A549 (cell line): ENCODE measurements at regions not wholly inside any gene's neighbourhood (a gene's known extent, or its start where the extent isn't known, plus 50 kb on each side); places are given as distances from the start of the nearest gene placed in this dataset.

Experiments used
- ATAC-seq, 2 experiments: fragments of 200-7000 bp in 1 of 2; fragments of >200 bp in 1 of 2; cut with Nextera tagmentation in 1 of 2; cut with Tn5 transposase in 1 of 2; 3 replicates each; pipeline versions ENCODE4 v1.8.0 to v1.9.1; 2018 to 2020; ENCODE audit warnings: mild to moderate bottlenecking in 1 of 2, moderate library complexity in 1 of 2
- CTCF ChIA-PET: fragments of 300-600 bp; sonication (Branson Sonifier 250); formaldehyde crosslinking; extraction: SDS; loops from one replicate; lab custom pipeline; 2021; ENCODE audit warnings: antibody characterized with exemption, inconsistent platforms; lab: Yijun Ruan, JAX
- POLR2A ChIA-PET: fragments of 350-600 bp; formaldehyde crosslinking; extraction: SDS; loops from one replicate; lab custom pipeline; 2021; ENCODE audit warnings: antibody characterized with exemption, inconsistent platforms; lab: Yijun Ruan, JAX
- DNase-seq, 2 experiments: peaks; one replicate each; pipeline versions ENCODE4 v3.0.0 to v3.0.0-alpha.2; 2011 to 2016; ENCODE audit warnings: low read depth in 1 of 2, low spot score in 1 of 2
- FAIRE-seq: peaks from 2 replicates; lab custom pipeline; 2011; peaks lifted over from hg19 to GRCh38; lab: Jason Lieb, UNC
- H3K27ac ChIP-seq, 2 experiments: fragments of >200 bp; sonication (Bioruptor Twin); formaldehyde crosslinking; 3 replicates each; pipeline ENCODE4 v1.5.1; 2016 to 2017
- H3K4me1 ChIP-seq: fragments of >200 bp; sonication (Bioruptor Twin); formaldehyde crosslinking; 3 replicates; pipeline ENCODE4 v1.6.1; 2016
- H3K4me2 ChIP-seq: fragments of >200 bp; sonication (Bioruptor Twin); formaldehyde crosslinking; 3 replicates; pipeline ENCODE4 v1.6.1; 2016
- H3K4me3 ChIP-seq: fragments of >200 bp; sonication (Bioruptor Twin); formaldehyde crosslinking; 3 replicates; pipeline ENCODE4 v1.5.1; 2016
- H3K9me3 ChIP-seq: fragments of >200 bp; sonication (Bioruptor Twin); formaldehyde crosslinking; 3 replicates; pipeline ENCODE4 v1.6.1; 2016
- ATOH8 ChIP-seq: fragments of 250-450 bp; sonication (Bioruptor Pico); IDR thresholded peaks from 2 replicates; pipeline ENCODE4 v1.5.0; 2020; ENCODE audit warnings: low read depth, mild to moderate bottlenecking, moderate library complexity
- BCL3 ChIP-seq: fragments of >200 bp; sonication (Bioruptor Twin); formaldehyde crosslinking; IDR thresholded peaks from 3 replicates; pipeline ENCODE4 v1.6.1; 2016
- CBX8 ChIP-seq: fragments of 200-600 bp; sonication (generic); IDR thresholded peaks from 2 replicates; pipeline ENCODE4 v1.6.1; 2016
- E2F6 ChIP-seq: IDR thresholded peaks from 2 replicates; pipeline ENCODE4 v1.6.1; 2012; ENCODE audit warnings: low read depth, borderline replicate concordance
- ELK1 ChIP-seq: fragments of 150-350 bp; IDR thresholded peaks from 2 replicates; pipeline ENCODE4 v1.6.1; 2014; ENCODE audit warnings: low read depth, mild to moderate bottlenecking, low read length
- FOSB ChIP-seq: fragments of 250-450 bp; sonication (Bioruptor Pico); IDR thresholded peaks from 2 replicates; pipeline ENCODE4 v1.5.0; 2020; ENCODE audit warnings: mild to moderate bottlenecking, moderate library complexity
- HOXA7 ChIP-seq: fragments of 250-450 bp; sonication (Bioruptor Pico); IDR thresholded peaks from 2 replicates; pipeline ENCODE4 v1.5.0; 2020; ENCODE audit warnings: mild to moderate bottlenecking, moderate library complexity
- HOXB13 ChIP-seq: fragments of 250-450 bp; sonication (Bioruptor Pico); IDR thresholded peaks from 2 replicates; pipeline ENCODE4 v1.5.0; 2020; ENCODE audit warnings: low read depth, mild to moderate bottlenecking, moderate library complexity
- KDM1A ChIP-seq: fragments of 200-600 bp; sonication (generic); IDR thresholded peaks from 2 replicates; pipeline ENCODE4 v1.6.1; 2016; ENCODE audit warnings: low read depth, mild to moderate bottlenecking
- MAFK ChIP-seq: fragments of 450-650 bp; IDR thresholded peaks from 2 replicates; pipeline ENCODE4 v1.6.1; 2014; ENCODE audit not compliant: partially characterized antibody
- MYC ChIP-seq: IDR thresholded peaks from 2 replicates; pipeline ENCODE4 v1.6.1; 2012; ENCODE audit warnings: mild to moderate bottlenecking, inconsistent platforms, low read length, improper control_type of control experiment, borderline replicate concordance
- NFE2L2 ChIP-seq: fragments of 150-350 bp; conservative IDR thresholded peaks from 2 replicates; pipeline ENCODE4 v1.6.1; 2014; ENCODE audit warnings: low read length
- NR3C1 ChIP-seq: fragments of >200 bp; sonication (Bioruptor Twin); formaldehyde crosslinking; IDR thresholded peaks from 3 replicates; pipeline ENCODE4 v1.6.1; 2017
- PHF8 ChIP-seq: fragments of 200-600 bp; sonication (generic); IDR thresholded peaks from 2 replicates; pipeline ENCODE4 v1.6.1; 2016; ENCODE audit warnings: low read depth, mild to moderate bottlenecking, antibody characterized with exemption, moderate library complexity, borderline replicate concordance
- POLR2A ChIP-seq: IDR thresholded peaks from 2 replicates; pipeline ENCODE4 v1.6.1; 2012; ENCODE audit warnings: mild to moderate bottlenecking, low read length
- RARB ChIP-seq: fragments of 250-450 bp; sonication (Bioruptor Pico); IDR thresholded peaks from 2 replicates; pipeline ENCODE4 v1.8.0; 2021; ENCODE audit warnings: mild to moderate bottlenecking, moderate library complexity
- REST ChIP-seq: fragments of 200-600 bp; sonication (generic); IDR thresholded peaks from 2 replicates; pipeline ENCODE4 v1.6.1; 2016; ENCODE audit warnings: antibody characterized with exemption, mild to moderate bottlenecking, moderate library complexity
- SMC3 ChIP-seq: fragments of >200 bp; sonication (Bioruptor Twin); formaldehyde crosslinking; IDR thresholded peaks from 3 replicates; pipeline ENCODE4 v1.6.1; 2018; ENCODE audit warnings: inconsistent platforms
- TFCP2L1 ChIP-seq: fragments of 250-450 bp; sonication (Bioruptor Pico); IDR thresholded peaks from 2 replicates; pipeline ENCODE4 v1.5.0; 2021; ENCODE audit warnings: mild to moderate bottlenecking
- ZC3H11A ChIP-seq: fragments of 450-650 bp; IDR thresholded peaks from 2 replicates; pipeline ENCODE4 v1.6.1; 2014; ENCODE audit warnings: antibody characterized with exemption, mild to moderate bottlenecking
- WGBS: methylation state at CpG from one replicate; pipeline ENCODE4 v1.1.6; 2017; ENCODE audit errors: missing lambda C conversion rate; 5-methylcytosine and 5-hydroxymethylcytosine counted together

DNA sequence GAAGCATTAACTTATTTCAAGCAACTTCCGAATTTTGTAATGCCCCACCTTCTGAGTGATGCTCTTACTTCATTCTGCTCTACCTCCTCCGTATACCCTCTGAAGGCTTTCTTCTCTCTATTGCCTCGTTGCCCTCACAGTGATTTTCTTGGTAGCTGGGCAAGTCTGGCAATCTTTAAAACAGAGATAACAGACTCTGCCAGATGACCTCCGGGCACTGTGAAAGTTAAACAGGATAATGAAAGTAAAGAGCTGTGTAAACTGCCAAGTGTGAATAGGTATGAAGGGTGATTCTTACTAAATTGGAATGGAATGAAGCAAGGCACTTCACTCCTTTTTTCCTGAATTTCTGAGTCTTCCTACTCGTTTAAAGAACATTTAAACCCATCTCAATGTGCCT lies 207.3 kb upstream of the GYPC start:
- no peak overlapping the region for H3K27ac ChIP-seq
- 4% methylated on average over 5 of the region's 5 CpGs for WGBS
- no peak overlapping the region for H3K4me3 ChIP-seq
- no peak for TF ChIP-seq MAFK
- no peak for TF ChIP-seq ELK1
- no peak for TF ChIP-seq BCL3
- no peak for TF ChIP-seq FOSB (CRISPR knock-in tag)
- TF ChIP-seq E2F6: no peak
- no peak for TF ChIP-seq NFE2L2
- no peak for TF ChIP-seq PHF8
- TF ChIP-seq ZC3H11A: no peak
- no peak for TF ChIP-seq POLR2A
- TF ChIP-seq RARB (CRISPR knock-in tag): no peak
- TF ChIP-seq NR3C1: no peak
- no peak for TF ChIP-seq REST
- TF ChIP-seq CBX8: no peak
- no peak for TF ChIP-seq MYC
- TF ChIP-seq KDM1A: no peak
- no peak for TF ChIP-seq ATOH8 (CRISPR knock-in tag)
- TF ChIP-seq, all 56 proteins: peak for 0
- DNase-seq (no peak), ATAC-seq (no peak), FAIRE-seq (no peak)
- H3K4me1 ChIP-seq: no peaks in the 10 kb centered on the region
- ChIA-PET CTCF (no interaction called here), POLR2A (no interaction called here)
- H3K9me3 ChIP-seq: no peaks in the 10 kb centered on the region
- H3K4me2 ChIP-seq: no peak overlapping the region

- CTCF ChIA-PET: no interaction called here
- FAIRE-seq: no peak
Measured at GRCh38 chr2:126449677-126450076, 206.3 kb upstream of the GYPC start.

More at GRCh38 chr2:126449677-126450076, 206.3 kb upstream of the GYPC start:
- 6% methylated on average over 2 of the region's 2 CpGs for WGBS
- Histone ChIP-seq H3K4me3 (no peak overlapping the region), H3K27ac (no peak overlapping the region), H3K9me3 (no peaks in the 10 kb centered on the region), H3K4me1 (no peaks in the 10 kb centered on the region), H3K4me2 (no peak overlapping the region)
- no peak for ATAC-seq
- POLR2A ChIA-PET: no interaction called here
- DNase-seq: no peak
- TF ChIP-seq SMC3: no peak
- TF ChIP-seq ZC3H11A: no peak
- no peak for TF ChIP-seq ELK1
- TF ChIP-seq E2F6: no peak
- no peak for TF ChIP-seq HOXB13 (CRISPR knock-in tag)
- no peak for TF ChIP-seq TFCP2L1 (CRISPR knock-in tag)
- no peak for TF ChIP-seq REST
- no peak for TF ChIP-seq HOXA7 (CRISPR knock-in tag)
